HG02884 (cell line): ENCODE measurements at regions not wholly inside any gene's neighbourhood (a gene's known extent, or its start where the extent isn't known, plus 50 kb on each side); places are given as distances from the start of the nearest gene placed in this dataset.

ENCODE experiments used
- ATAC-seq: cut with Tn5 transposase; IDR thresholded peaks from one replicate; pipeline ENCODE4 v1.9.1; 2021; ENCODE audit warnings: mild to moderate bottlenecking, moderate library complexity; ENCODE audit not compliant: unreplicated experiment

DNA sequence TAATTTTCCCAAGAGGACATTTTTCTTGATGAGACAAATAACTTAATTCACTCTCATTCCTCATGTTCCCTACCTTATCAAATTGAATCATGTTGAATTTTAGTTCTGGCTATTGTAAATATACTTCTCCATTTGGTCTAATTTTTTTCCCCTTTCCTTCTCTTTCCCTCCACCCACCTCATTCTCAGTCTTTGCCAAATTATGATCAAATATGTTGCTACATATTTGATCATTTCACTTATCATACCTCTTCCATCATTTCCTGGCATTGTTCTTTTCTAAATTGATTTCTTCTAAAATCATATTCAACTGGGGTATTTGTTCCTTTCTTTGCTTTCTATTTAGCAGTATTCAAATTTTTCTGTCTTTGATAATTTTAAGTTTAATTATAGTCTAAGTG, 52.3 kb downstream of the HDGFL1 start:
- no peak for ATAC-seq

DNA sequence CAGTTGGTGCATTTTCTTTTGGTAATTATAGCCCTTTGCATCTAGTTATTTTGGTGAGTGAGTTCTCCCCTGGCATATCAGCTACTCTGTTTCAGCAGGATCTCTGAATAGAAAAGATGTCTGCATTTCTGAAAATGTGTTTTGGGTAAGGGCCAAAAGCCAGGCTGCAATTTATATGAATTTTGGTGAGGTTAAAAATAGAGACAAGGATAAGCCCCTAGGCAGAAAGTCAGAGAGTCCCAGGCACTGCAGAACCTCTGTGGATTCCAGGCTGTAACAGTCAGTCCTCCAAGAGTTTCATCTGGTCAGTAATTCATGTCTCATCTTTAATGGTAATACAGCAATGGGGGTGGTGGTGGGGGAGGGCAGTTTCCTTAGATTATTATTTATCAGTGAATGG, 53.0 kb downstream of the HDGFL1 start:
- no peak for ATAC-seq

DNA sequence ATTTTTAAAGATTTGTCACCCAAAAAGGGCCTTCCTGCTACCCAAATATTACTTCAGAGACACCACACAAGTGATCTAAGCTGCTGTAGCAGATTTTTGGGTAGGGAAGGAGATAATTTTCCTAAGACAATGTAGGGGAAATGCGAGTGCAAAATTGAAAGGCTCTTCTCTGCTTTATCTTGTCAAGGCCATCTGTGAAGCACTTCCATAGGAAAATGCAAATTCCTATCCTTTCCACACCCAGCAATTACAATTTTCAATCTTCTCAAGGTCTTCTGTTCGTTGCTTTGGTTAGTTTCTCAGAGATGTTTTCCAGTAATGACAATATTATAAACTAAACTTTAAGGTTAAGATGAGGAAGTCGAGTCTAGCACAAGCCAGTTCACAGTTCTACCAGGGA, 53.4 kb downstream of the HDGFL1 start:
- no peak for ATAC-seq

DNA sequence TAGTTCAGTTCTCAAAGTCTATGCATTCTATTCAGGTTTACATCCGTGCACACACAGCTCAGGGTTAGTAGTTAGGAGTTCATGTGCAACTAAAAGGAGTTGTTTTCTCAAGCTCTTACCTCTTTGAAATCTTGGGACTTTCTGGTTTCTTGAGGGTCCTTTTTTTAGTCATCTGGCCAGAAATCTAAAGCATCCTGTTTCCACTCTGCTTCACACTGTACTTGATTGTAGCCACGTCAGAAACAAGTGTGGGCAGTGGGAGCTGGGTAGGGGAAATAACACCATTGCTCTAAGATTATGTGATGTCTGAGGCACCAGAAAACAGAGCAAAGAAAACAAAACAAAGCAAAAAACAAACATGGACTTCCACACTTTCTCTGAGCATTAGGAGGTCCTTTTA, 58.3 kb downstream of the HDGFL1 start:
- no peak for ATAC-seq

DNA sequence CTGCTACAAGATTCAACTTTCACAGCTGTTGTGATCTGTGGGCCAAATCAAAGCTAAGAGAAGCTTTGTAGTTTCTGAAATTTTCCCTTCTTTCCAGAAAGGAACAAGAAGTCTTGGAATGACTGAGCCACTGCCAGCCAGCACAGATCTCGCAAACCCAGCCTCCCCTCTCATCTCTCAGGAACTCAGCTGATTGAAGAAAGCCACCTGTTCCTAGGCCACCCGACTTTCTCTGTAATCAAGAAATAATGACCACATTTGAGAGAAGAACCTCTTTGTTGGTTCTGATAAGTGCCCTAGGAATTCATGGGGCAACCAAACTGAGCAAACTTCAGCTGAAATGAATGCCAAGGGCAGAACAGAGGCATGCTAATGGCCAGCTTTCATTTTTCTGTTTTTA, 61.7 kb downstream of the HDGFL1 start:
- no peak for ATAC-seq

DNA sequence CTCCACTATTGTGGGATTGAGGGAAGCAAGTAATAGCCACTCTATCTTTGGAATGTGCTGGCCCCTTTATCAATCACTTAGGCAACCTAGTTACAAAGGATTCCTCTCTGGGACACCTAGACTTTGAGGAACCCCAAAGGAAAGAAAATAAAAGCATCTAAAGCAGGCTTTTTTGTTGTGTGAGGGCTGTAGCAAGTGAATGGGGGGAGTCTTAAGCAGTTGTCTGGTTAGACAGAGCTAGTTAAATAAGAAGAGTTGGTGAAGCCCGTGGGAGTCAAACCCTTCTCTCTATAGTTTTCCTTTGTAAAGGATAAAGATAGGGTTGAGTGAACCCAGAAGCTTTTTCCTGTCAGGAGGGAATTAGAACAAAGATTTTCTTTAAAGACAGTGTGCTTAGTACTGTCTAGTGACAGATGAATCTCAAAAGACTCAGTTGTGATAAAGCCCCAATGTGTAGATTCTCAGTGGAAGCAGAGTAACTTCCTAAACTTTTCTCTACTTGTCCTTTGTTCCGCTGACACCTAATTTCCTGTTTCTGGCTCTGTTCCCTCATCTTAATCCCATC, 63.3 kb downstream of the HDGFL1 start:
- ATAC-seq: no peak

DNA sequence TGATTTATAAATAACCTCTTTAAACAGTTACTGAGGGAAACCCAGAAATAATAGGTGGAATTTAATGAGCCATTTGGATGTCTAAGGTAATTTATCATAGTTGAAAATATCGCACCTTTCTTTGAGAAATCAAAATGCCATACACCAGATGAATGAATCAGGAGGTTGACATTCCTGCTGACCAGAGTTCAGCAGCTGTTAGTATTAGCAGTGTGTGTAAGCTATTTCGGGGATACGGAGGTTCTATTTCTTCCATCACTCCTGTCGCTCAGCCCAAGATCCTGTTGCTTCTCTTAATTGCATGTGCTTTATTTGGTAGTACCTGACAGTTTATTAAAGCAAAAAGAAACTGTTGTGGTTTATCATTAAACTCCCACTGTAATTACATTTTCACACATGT, 67.1 kb downstream of the HDGFL1 start:
- ATAC-seq: no peak

DNA sequence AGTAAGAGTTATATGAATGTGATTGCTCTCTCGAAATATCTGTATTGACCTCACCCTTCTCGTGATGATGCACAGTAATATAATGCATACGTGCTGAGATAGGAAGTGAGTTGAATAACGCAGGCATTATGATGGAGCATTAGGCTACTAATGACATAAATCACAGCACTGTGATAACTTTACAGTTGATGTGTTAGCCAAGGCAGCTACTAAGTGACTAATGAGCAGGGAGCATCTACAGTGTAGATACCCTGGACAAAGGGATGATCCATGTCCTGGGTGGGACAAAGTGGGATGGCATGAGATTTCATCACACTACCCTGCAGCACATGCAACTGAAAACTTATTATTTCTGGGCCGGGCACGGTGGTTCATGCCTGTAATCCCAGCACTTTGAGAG, 68.4 kb downstream of the HDGFL1 start:
- ATAC-seq: no peak

DNA sequence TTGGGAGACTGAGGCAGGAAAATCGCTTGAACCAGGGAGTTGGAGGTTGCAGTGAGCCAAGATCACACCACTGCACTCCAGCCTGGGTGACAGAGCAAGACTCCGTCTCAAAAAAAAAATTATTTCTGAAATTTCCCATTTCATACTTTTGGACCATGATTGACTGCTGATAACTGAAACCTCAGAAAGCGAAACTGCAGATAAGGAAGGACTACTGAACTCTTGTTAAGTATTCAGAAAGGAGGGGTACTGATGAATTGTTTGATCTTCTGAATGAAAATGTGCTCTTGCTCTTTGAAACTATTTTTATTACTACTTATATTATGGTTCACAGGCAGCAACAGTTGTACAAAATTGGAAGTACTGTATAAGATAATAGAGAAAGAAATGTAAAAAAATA, 69.0 kb downstream of the HDGFL1 start:
- no peak for ATAC-seq

DNA sequence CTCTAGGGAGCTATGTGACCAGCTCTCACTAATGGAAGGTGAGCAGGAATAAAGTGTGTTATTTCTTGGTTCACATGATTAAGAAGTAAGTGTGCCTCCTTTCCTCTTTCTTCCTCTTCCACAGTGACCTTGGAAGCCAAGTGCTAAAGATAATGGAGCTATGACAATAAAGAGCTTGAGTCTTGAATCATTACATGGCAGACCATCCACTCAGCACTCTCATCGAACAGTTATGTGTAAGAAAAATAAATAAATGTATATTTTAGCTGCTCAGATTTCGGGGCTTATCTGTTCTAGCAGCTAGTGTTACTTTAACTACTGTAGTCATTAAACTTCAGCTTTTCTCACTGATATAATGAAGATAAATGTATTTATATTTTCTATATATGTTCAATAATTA, 72.9 kb downstream of the HDGFL1 start:
- no peak for ATAC-seq

DNA sequence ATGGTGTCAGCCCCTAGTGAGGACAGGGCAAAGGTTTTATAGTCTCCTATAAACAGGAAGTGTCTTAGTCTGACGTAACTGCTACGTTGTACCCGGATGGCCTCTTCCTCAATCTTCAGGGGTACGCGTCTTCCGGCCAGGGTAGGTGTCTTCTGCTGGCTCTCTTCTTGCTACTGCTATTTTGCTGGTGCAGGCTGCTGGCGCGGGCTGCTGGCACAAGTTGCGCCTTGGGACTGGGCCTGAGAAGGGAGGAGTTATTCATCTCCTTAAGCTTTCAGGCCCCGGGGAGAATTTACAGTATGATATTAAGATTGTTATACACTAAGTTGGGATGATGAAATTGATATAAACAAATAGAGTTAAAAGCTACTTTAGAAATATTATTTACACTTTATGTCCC, 74.4 kb downstream of the HDGFL1 start:
- ATAC-seq: no peak

DNA sequence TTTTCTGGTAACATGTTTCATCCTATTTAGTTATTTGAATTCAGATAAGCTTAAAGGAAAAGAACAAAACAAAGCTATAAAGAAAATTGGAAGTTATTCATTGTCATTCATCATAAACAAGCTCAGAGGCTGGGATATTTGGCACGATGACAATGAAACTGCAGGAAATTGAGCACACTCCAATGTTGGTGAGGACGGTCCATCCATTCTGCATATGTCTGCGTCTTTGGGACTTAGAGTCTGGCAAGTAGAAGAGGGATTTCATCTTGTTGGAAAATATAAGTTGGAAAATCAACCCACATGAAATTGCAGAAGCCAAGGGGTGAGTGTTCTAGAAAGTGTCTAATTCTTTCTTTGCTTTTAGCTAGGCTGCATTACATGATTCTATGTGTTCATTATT, 78.4 kb downstream of the HDGFL1 start:
- no peak for ATAC-seq

DNA sequence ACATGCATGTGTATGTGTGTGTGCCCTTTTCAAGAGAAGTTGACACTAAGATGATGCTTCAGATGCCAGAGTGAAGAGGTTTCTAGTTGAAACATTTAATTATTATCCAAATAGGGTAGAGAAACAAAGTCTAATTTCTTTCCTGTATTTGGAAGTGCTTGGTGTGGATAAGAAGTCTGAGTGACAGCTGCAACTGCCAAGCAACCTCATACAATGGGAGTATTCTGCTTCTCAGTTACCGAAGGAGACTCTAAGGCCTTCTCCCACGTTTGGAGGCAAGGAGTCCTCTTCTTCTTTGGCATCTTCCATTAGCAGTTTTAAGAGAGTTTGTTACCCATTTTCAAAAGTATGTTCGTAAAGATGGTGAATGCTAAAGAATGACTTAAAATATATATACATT, 82.4 kb downstream of the HDGFL1 start:
- no peak for ATAC-seq

DNA sequence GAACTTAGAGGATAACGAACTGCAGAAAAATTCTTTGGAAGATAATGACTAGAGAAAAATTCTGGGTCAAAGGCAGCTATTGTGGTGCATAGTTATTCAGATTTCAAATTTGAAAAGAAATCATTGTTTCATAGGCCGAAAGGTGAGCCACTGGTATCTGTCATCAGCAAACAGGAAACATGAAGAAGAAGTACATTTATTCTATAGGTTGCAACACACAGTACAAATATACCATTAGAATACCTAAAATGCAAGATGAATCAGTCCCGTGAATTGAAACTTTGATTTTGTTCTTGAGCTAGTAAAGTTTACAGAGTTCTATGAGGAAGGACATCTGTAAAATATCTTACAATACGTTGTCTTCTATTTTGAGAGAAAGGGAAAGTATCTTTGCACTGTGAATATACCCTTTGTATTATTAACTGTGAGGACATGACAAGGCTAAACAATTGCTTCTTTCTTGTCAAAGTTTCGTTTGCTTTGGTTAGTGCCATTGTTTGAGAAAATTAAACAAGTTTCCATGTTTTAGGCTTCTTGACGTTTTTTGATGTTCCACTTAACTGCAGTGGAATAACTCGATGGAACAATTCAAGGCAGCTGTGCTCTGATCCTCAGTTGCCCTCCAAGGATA, 84.7 kb downstream of the HDGFL1 start:
- ATAC-seq: no peak

DNA sequence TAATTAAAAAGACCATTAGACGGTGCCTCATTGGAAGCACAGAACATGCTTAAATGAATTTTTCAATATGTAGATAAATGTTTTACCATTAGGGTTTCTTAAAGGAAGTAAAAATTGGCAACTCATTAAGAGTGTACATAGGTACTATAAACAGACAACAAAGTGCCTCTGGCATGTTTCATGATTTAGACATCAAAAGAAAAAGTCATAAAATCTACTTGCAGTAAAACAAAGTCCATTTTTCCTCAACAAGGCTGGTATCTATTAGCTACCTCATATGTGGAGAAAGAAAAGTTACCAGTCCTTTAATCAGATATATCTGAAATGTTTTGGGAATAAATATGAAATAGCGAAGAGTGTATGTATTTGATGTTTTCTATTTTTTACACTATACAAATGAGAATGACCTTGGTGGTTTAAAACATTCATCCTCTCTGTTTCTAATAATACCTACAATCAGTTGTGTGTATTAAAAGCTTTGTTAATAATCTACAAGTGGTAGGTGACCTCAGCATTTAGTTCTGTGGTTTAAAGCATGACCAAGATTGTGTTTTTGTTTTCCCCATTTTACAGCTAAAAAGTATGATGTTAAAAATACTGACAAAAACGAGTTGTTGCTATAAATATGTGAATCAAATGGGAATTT, 87.5 kb downstream of the HDGFL1 start:
- ATAC-seq: no peak

DNA sequence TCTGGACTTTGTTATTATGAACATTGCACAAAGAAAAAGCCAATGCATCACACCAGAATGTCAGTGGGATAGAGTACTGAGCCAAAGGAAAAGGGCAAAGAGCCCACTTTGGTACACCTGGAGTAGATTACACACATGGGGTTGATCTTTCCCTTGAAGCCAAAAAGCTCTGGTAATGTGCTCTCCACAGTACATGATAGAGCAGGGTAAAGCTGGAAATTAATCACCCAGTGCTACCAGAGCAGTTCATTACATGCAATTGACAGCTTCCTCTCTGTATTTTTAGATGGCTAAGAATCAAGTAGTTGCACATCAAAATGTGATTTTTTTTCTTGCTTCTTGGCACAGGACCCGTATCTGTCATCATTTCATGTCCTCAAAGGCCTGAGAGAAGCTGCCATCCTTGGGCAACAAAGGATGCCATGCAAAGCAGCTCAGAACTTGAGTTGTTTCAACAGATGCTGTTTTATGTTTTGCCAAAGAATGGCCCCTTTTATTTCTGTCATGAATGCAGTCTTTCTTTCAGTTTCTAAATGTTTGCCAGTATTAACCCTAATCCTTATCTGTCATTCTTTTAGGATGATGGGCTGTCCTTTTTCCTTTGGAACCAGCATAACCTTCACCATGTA, 88.1 kb downstream of the HDGFL1 start:
- ATAC-seq: no peak

DNA sequence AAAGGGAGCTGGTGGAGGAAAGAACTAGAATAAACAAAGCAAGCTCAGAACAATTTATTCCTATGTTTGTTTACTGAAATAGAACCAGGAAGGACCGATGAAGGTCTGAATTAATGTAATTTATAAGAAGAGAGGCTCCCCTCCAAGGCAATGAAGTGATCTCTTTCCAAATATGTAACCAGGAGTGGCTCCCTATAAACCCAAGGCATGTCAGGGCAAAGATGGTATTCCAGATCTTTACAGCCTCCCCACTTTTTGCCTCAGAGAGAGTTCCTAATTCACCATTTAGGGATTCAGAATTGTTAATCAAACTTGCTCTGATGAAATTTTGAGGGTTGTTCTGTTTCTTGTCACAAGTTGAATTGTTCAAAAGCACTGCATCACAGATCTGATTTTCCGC, 88.8 kb downstream of the HDGFL1 start:
- ATAC-seq: no peak

DNA sequence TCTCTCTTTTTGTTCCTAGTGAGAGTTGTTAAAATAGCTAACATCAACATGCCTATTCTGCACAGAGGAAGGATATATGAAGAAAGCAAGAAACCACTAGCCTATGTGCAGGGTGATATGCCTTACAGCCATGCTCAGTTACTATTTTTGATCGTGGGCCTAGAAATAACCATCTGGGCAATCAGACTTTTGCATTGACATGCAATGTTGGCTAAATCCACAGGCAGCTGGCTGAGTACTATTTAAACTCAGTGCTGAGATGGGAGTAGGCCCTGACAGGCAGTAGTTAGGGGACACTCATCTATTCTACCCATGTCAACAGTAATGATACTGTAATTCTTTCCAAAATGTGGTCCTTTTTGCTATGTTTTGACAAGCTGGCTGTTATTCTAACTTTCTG, 89.6 kb downstream of the HDGFL1 start:
- ATAC-seq: no peak

DNA sequence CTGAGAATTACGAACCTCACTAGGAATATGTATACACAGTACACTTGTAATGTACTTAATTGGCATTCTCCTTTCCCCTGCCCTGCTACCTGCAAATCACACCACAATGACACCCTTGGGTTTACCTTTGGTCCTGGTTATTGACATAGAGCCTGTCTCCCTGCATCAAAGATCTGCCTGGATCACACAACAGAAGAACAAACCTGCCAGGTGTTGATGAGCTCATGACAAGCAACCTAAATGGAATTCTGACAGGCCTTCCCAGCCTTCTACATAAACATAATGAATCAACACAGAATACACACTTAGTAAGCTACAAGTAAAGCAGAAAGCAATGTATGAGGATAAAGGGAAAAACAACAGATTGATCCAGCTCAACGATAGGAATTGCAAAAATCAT, 95.6 kb downstream of the HDGFL1 start:
- no peak for ATAC-seq

DNA sequence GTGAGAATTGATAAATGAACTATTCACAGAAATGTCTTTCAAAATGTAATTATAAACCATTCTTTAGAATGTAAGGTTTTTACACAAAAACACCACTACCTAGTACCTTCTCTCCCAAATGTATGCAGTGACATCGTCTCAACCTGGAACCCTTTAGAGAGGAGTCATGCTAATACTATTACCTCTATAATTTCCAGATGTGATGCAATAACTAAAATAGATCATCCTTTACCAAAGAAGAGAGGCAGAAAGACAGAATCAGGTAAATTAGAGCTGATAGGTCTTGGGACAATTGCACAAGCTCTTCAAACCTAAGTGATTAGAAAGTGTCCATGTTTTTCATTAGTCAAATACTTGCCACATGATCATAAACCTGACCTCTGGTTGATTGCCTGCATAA, 96.7 kb downstream of the HDGFL1 start:
- ATAC-seq: no peak

DNA sequence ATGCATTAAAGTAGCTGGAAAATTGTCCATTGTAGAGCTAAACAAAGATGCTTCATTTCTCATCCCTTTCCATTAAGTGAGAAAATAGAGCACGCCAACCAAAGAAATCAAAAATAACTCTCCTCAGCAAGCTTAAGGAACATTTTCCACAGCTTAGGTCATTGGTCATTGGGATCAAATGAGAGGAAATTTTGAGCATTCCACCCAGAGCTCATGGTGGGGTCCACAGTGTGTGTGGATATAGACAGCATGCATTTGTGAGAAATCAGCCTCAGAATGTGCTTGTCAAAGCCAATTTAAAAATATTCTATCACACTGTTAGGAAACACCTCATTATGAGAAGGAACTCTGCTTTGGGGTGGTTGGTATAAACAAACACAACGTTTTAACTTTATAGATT, 97.2 kb downstream of the HDGFL1 start:
- ATAC-seq: no peak

DNA sequence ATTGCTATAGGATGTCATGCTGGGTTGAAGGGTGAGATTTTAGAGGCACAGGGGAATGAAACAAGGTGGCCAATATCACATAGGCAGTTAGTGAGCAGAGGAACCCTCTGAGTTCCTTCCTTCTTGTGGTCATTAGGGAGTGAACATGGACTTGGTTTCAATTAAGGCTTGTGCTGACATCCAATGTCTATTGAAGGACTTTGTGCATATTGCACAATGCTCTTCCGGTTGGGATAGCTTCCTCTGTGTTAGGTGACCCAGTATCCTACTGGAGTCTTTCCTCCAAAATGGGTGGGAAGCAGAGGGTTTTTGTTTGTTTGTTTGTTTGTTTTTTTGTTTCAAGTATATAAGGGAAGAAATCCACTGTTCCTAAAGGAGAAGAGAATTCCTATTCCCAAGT, 98.5 kb downstream of the HDGFL1 start:
- ATAC-seq: no peak
